ENCODE measurements at regions not wholly inside any gene's neighbourhood (a gene's known extent, or its start where the extent isn't known, plus 50 kb on each side); places are given as distances from the start of the nearest gene placed in this dataset.
"Not testable (repeated sequence)": the region's sequence is repeated elsewhere in the genome, so short reads cannot be mapped to it uniquely, and the experiment has no call there.

DNA sequence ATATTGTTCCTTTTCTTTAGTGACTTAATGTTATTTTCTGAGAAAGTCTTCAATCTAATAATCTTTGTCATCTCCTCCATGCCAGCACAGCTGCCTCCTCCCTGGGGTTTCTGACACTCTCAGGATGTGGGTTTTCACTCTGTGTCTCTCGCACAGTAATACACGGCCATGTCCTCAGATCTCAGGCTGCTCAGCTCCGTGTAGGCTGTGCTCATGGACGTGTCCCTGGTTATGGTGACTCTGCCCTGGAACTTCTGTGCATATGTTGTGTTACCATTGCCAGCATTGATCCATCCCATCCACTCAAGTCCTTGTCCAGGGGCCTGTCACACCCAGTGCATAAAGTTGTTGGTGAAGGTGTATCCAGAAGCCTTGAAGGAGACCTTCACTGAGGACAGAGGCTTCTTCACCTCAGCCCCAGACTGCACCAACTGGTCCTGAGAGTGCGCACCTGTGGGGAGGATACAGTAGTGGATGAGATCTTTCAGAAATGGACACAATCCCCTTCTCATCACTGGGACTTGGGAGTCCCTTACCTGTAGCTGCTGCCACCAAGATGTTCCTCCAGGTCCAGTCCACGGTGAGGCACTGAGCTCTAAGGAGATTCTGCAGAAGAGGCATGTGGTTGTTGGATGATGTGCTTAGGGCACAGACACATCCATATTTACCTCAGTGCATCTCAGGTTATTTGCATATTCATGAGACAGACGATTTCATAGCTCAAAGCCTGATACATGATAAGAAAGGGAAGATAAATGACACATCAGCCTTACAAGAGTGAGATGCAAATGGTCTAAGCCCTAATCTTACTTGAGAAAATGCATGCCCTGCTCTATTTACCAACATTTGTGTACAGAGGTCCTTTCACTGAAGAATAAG is 114.7 kb downstream of the OR4M2 start:
- H3K4me3 ChIP-seq (ENCODE audit: low read length); DNase-seq (ENCODE audit: low read depth, low spot score): not testable (repeated sequence)

DNA sequence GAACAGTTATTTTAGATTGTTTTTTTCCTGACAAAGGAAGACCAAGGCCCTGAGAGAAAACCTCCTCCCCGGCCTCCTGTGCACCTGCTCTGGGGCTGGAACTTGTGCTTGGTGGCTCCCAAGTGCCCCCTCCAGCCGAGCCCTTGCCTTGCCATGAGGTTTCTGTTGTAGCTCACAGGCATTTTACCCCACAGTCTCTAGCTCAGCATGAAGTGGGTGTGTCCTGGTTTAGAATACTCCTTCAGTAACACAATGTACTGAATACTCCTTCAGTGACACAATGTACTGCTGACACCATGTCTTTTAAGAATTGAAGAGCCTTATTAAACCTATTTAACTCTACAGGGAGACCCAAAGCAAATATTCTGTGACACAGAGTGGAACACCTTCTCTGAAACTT is 116.1 kb downstream of the OR4M2 start:
- H3K4me3 ChIP-seq (ENCODE audit: low read length); DNase-seq (ENCODE audit: low read depth, low spot score): not testable (repeated sequence)

DNA sequence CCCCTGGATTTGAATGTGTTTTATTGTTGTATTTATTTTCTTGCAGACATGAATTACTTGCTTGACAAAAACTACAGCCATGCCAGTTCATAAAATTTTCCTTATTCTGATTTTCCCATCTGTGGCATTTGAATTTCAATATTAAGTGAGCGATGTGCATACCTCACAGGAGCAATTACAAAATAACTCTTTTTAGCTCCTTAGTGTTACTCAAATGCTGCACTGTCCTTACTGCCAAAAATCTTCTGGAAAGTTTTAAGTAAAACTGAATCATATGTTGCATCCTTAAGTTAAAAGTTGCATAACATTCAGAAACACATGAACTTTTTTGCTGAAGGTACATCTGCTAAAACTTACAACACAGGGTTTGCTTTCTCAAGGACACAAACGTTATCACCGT is 120.1 kb downstream of the OR4M2 start:
- DNase-seq (ENCODE audit: low read depth, low spot score); H3K4me3 ChIP-seq (ENCODE audit: low read length): not testable (repeated sequence)

DNA sequence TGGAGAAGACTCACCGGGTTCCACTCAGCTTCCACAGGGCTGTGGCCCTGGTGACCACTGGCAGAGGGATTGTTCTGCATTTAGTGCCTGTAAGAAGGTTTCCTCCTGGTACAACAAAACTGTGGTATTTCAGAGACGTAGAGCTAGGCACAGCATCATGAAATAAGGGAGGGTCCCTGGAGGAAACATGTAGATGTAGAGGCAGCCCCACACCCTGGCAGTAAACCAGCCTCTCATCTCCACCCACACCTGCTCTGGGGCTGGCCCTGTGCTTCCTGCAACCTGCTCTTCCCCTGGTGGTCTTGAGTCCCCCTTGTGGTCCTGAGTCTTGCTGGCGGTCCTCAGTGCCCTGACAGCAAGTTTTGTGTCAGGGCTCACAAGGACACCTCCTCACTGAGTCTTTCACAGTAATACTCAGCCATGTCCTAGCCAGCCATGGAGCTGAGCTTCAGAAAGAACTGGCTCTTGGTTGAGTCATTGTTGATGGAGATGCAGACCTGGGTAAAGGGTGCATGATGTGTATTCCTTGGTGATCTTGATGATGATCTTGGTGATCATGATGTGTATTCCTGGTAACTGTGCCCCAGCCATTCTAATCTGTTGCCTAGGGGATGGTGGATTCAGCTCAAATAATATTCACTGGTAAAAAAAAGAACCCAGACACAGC is 121.8 kb downstream of the OR4M2 start:
- not testable (repeated sequence) for DNase-seq (ENCODE audit: low read depth, low spot score)

DNA sequence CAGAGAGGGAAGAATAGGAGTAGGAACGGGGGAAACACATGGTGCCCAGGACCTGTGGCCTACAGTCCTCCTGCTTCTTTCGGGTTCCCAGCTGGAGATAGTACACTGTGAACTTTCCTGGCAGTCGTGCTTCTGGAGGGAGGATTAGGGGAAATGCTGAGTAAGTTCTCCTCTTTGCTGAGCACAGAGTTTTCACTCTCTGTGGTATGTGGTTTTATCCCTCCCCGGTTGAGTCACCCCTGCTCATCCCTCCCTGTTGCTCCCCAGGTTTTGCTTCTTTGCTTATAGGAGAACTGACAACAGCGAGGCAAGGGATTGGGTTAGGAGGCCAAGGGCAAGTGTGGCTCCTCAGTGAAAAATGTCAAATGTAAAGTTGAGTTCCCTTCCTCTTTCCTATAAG is 122.9 kb downstream of the OR4M2 start:
- H3K4me3 ChIP-seq (ENCODE audit: low read length); DNase-seq (ENCODE audit: low read depth, low spot score): not testable (repeated sequence)

More for the DNA sequence above, 121.8 kb downstream of the OR4M2 start:
- not testable (repeated sequence) for H3K4me3 ChIP-seq (ENCODE audit: low read length)

DNA sequence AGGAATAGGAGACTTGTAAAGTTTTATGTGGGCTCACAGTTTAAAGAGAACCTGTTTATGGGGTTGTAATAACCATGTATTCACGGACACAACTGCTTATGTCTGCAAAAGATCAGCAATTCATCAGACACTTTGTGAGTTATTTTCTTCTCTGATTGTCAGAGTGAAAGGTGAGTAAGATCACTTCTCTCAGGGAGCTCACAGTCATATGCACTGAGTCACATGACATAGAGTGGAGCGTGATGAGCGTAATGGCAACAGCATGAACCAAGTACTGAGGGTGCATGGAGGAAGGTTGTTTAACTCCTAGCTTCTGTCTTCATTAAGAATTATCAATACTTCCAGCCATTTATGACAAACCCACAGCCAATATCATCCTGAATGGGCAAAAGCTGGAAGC is 128.8 kb downstream of the OR4M2 start:
- H3K4me3 ChIP-seq (ENCODE audit: low read length); DNase-seq (ENCODE audit: low read depth, low spot score): not testable (repeated sequence)

DNA sequence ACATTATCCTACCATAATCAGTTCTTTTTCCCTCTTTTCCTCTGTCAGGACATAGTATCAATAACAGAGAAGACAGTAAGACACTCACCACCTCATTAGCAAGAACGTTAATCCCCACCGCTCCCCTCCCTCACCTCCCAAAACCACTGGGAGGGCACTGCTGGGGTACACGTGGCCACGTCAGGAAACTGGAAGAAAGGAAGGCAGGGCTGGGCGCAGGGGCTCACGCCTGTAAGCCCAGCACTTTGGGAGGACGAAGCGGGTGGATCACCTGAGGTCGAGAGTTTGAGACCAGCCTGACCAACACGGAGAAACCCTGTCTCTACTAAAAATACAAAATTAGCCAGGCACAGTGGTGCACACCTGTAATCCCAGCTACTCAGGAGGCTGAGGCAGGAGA is 142.3 kb downstream of the OR4M2 start:
- not testable (repeated sequence) for DNase-seq (ENCODE audit: low read depth, low spot score); H3K4me3 ChIP-seq (ENCODE audit: low read length)

DNA sequence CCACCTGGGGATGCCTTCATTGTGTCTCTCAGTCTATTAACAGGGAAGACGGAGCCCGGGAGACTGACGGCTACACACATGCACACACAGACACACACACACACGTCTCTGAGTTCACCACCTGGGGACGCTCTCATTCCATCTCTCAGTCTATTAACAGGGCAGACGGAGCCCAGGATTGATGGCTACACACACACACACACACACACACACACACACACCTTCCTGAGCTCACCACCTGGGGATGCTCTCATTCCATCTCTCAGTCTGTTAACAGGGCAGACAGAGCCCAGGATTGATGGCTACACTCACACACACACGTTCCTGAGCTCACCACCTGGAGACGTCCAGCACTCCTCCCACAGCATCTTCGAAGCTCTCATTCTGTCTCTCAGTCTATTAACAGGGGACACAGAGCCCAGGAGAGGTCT is 143.9 kb downstream of the OR4M2 start:
- no peak for DNase-seq (ENCODE audit: low read depth, low spot score)
- H3K4me3 ChIP-seq (ENCODE audit: low read length) = no peak overlapping the region

DNA sequence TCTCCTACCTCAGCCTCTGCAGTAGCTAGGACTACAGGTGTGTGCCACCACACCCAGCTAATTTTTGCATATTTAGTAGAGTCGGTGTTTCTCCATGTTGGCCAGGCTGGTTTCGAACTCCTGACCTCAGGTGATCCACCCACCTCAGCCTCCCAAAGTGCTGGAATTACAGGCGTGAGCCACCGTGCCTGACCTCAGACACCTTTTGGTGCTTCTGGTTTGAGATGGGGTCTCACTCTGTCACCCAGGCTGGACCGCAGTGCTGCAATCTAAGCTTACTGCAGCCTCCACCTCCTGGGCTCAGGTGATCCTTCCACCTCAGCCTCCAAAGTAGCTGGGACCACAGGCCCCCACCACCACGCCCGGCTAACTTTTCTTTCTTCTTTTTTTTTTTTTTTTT is 144.6 kb downstream of the OR4M2 start:
- H3K4me3 ChIP-seq (ENCODE audit: low read length); DNase-seq (ENCODE audit: low read depth, low spot score): not testable (repeated sequence)

DNA sequence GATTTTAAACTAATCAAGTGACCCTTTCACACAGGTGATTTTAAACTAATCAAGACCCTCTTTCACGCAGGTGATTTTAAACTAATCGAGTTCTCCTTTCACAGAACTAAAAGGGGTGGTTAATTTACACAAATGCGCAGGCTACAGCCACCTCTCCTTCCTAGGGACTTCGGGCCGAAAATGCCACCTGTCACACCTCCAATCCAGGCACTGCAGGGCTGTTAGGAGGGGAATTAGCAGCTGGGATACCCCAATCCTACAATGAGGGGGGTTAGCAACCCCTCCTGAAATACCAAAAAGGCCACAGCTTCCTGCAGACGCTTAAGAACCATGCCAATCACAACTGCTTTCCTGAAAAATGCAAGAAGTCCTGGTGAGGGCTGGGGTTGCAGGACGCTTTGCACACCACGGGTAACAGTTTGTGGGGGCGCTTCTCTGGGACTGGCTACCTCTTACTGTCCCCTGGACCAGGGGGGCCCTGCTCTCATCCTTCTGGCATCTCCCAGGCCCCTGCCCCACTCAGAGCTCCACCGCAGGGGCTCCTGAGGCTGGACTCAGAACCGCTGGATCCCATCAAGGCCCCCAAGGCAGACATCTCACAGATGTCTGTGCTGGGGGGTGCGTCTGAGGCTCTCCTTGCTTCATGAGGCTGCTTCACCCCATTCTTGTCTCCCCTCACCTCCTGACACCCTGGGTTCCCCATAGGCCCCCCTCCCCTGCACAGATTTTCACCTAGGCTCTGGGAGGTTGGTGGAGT is 145.9 kb downstream of the OR4M2 start:
- DNase-seq (ENCODE audit: low read depth, low spot score) = no peak
- no peak overlapping the region for H3K4me3 ChIP-seq (ENCODE audit: low read length)

DNA sequence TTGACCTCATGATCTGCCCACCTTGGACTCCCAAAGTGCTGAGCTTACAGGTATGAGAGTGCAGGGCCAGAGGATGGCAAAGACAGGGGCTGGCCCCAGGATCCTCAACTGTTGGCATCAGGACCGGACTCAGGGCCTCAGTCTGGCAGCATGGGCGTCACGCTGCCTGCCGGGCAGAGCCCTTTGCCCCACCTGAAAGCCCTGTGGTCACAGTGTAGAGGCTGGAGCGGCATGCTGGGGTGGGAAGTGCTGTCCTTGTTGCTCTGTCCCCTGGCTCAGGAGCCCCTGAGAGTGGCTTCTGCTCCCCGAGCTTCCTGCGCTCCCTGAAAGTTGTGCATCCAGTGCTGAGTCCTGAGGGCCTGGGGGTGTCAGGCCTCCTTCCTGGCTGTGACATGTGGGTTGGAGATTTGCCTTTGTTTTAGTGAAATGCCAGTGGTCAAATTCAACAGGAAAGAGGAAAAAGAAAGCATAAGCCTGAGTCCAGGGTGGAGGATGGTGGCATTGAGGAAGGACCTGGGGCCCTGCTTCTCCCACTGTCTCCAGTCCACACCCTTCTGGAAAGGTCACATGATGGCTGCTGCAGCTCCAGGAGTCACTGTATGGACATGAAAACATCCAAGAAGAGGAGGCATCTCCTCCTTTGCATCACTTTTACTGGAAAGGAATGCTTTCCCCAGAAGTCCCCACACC is 147.2 kb downstream of the OR4M2 start:
- no peak for DNase-seq (ENCODE audit: low read depth, low spot score)
- no peak overlapping the region for H3K4me3 ChIP-seq (ENCODE audit: low read length)

DNA sequence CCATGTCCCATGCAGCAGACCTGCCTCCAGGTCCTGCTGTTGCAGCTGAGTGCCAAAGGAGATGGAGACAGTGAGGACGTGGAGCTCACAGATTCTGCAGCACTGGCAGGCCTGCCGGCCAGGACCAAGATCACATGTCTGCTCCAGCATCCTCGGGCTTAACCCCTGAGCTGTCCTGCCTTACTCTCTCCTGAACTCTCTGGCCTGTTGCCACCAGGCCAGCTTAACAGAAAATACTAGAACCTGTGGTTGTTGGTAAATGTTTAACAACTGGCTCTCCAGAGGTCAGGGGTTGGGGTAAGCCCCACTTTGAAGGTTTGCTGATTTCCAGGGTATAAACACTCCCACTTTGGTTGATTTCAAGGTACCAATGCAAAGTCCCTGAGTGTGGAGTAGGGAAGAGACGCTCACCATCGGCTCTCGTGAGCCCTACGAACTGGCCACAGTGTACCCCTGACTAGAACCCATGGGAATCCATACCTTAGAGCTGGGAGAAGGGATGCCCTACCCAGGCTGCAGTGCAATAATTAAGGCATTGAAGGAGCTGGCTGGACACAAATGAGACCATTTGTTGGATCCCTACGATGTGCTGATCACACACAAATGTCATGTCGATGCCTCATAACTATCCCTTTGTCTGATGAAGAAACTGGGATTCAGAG is 147.9 kb downstream of the OR4M2 start:
- no peak overlapping the region for H3K4me3 ChIP-seq (ENCODE audit: low read length)
- DNase-seq (ENCODE audit: low read depth, low spot score) = no peak

DNA sequence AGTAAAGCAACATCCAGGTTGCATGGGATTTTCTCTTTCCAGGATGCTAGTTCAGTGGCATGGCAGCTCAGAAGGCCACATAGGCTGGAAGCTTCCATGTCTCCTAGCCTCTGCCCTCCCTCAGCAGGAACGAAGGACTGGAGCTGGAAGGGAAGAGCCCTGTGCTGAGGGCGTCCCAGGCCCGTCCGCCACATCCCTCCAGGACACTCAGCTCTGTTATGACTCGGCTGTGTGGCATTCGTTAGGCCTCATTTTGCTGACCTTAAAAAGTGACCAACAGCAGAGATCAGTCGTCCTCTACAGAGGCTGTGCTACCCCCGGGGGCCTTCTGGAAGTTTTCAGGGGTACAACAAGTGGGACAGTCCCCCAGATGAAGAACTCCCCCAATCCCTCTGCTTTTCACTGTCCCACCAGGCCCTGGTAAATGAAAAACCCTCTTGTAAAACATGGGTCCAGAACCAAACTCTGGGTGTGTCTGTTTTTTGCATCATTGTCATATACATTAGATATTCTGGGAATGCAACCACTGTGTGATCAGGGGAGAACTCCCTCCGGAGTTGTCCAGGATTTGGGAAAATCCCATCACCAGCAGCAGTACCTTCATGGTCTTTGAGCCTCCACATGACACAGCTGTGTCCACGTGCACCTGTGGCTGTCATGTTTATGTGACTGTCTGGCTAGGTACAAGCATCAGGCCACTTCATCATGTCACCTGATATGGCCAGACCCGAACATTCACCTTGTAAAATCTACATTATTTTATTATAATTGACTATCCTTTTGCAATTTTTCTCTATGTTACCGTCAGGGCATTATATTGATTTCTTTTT is 149.9 kb downstream of the OR4M2 start:
- DNase-seq (ENCODE audit: low read depth, low spot score) = no peak
- H3K4me3 ChIP-seq (ENCODE audit: low read length) = no peak overlapping the region

DNA sequence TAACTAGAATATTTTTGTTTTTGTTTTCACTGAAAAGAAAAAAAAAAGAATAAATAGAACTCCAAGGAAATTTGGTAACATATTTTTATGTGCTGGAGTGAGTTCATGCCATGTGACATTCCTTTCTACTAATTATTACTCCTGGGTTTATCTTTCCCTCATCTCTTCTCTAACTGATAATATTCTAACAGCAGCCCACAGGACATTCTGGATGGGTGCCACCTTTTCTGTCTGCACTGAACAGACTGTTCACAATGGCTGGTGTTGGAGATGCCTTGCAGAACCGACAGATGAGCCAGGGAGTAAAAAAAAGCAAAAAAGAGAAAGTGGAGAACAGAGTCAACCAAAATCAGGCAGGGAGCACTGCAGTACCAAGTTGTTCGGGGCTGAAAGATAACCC is 151.3 kb downstream of the OR4M2 start:
- H3K4me3 ChIP-seq (ENCODE audit: low read length) = no peak overlapping the region
- DNase-seq (ENCODE audit: low read depth, low spot score) = no peak

DNA sequence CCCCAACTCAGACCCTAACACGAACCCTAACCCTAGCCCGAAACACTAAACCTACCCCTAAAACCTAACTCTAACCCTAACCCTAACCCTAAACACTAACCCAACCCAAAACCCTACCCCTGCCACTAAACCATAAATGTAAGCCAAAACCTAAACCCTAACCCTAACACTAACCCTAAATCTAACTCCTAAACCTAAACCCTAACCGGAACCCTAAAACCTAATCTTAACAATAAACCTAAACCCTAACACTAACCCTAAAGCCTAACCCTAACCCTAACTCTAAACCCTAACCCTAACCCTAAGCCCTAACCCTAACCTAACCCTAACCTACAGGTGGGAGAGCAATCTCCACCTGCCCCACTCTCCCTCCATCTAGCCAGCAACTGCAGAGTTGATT is 152.3 kb downstream of the OR4M2 start:
- DNase-seq (ENCODE audit: low read depth, low spot score) = no peak

DNA sequence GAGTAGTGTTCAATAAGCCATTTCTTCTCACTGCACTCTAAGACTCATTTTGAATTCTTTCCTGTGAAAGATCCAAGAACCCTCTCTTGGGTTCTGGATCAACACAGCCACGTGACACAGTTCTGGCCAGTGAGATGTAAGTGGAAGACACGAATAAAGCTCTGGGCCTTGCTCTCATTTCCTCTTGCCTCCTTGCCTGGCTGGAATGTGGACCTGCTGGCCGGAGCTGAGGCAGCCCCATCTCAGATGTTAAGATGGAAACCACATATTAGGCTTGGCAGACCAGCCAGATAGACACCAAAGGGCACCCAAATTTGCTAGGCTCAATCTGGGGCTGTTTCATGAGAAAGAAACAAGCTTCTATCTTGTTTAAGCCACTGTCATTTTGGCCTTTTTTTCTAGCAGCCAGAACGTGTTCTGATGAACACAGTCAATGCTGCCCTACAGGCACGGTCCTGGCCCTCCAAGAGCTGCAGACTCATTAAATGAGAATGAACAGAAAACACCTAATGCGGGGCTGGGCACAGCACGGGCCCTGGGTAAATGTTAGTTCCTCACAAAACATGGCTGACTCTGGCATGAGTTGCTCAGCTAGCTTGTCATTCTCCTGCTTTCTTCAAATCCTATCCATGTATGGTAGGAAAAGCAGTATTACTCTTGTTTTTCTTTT is 155.1 kb downstream of the OR4M2 start:
- H3K4me3 ChIP-seq (ENCODE audit: low read length) = not testable (repeated sequence)

More for the DNA sequence above, 152.3 kb downstream of the OR4M2 start:
- no peak overlapping the region for H3K4me3 ChIP-seq (ENCODE audit: low read length)

DNA sequence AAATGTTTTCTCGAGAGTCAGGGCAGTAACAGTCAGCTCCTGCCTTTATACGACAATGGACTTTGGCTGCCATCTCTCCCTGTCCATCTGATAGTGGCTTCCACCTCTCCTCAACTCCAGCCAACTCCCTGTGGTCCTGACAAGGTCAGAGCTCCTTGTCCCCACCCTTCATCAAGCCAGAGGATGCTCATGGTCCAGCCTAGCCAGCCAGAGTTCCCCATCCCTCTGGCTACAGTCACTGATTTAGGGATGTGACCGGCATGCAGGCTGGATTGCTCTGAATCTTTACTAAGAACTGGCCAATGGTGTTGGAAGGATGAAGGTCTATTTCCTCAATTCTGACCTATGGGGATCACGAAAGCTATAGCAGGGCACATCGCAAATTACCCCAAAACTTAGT is 156.1 kb downstream of the OR4M2 start:
- DNase-seq (ENCODE audit: low read depth, low spot score) = no peak
- no peak overlapping the region for H3K4me3 ChIP-seq (ENCODE audit: low read length)

More for the DNA sequence above, 155.1 kb downstream of the OR4M2 start:
- DNase-seq (ENCODE audit: low read depth, low spot score) = not testable (repeated sequence)
